Testis (tissue), 2 donors: ENCODE measurements at regions not wholly inside any gene's neighbourhood (a gene's known extent, or its start where the extent isn't known, plus 50 kb on each side); places are given as distances from the start of the nearest gene placed in this dataset.

Source experiments
- POLR2A ChIP-seq: fragments of 450-650 bp; IDR thresholded peaks from one replicate; pipeline ENCODE4 v1.6.1; 2017; ENCODE audit warnings: antibody characterized with exemption, mild to moderate bottlenecking, moderate library complexity
- TF ChIP-seq, protein P1 (sequence below), 3 experiments: fragments of 450-650 bp in 2 of 3; fragments of 200-600 bp in 1 of 3; sonication (generic) in 1 of 3; IDR thresholded peaks; one replicate each; pipeline ENCODE4 v1.5.1; 2016 to 2019; ENCODE audit warnings: antibody characterized with exemption in 3 of 3, mild to moderate bottlenecking in 2 of 3, moderate library complexity in 1 of 3

DNA sequence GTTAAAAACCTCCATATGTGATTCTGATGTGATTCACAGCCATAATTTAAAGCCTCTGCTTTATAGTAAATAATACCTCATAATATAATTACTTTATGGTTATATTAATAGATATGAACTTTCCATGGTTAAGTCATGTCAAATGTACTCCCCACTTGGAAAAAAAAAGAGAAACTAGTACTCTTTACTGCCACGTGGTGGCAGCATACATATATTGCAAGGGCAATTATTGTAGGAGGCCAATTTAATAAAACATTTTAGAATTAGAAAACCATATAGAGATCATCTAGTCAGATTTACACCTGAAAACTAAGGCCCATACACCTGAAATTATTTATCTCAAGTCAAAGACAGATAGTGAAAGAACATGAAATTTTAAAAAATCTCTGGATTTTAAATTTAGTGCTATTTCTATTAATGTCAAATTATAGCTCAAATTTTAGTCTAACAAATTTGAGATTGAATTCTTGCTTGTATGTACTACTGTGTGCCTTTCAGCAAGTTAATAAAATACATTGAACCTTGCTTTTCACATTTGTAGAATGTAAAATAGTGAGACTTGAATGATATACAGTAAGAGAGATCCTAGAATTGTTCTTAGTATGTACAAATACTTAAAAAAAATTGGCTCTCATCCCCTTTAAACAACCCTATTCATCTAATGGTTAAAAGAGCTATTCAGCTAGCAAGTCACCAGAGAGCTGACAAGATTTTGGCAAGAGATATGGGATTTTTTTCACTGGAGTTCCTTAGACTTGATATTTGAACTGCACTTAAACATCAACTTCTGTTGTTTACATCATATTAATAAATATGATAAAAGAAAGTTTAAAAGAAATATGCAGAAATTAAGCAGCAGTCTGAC lies 603.8 kb downstream of the TLE4 start:
- TF ChIP-seq, protein P1, sequence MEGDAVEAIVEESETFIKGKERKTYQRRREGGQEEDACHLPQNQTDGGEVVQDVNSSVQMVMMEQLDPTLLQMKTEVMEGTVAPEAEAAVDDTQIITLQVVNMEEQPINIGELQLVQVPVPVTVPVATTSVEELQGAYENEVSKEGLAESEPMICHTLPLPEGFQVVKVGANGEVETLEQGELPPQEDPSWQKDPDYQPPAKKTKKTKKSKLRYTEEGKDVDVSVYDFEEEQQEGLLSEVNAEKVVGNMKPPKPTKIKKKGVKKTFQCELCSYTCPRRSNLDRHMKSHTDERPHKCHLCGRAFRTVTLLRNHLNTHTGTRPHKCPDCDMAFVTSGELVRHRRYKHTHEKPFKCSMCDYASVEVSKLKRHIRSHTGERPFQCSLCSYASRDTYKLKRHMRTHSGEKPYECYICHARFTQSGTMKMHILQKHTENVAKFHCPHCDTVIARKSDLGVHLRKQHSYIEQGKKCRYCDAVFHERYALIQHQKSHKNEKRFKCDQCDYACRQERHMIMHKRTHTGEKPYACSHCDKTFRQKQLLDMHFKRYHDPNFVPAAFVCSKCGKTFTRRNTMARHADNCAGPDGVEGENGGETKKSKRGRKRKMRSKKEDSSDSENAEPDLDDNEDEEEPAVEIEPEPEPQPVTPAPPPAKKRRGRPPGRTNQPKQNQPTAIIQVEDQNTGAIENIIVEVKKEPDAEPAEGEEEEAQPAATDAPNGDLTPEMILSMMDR (IDR thresholded peaks at IDR 0.05), result peak; percentile 29 to 79 (median 39)
- no peak for TF ChIP-seq POLR2A
